Osteocyte (in vitro differentiated cells): ENCODE measurements at regions not wholly inside any gene's neighbourhood (a gene's known extent, or its start where the extent isn't known, plus 50 kb on each side); places are given as distances from the start of the nearest gene placed in this dataset.

Experiments used
- DNase-seq: peaks from one replicate; pipeline ENCODE4 v3.0.0; 2021; ENCODE audit warnings: mixed read lengths; ENCODE audit not compliant: unreplicated experiment; ENCODE audit errors: extremely low spot score
- H3K27ac Mint-ChIP-seq: one replicate; pipeline ENCODE4 v1.8.0; 2021; ENCODE audit warnings: mild to moderate bottlenecking, mixed read lengths; ENCODE audit not compliant: unreplicated experiment
- H3K27me3 Mint-ChIP-seq: one replicate; pipeline ENCODE4 v1.8.0; 2021; ENCODE audit warnings: mixed read lengths; ENCODE audit not compliant: unreplicated experiment
- H3K36me3 Mint-ChIP-seq: one replicate; pipeline ENCODE4 v1.8.0; 2021; ENCODE audit warnings: mixed read lengths; ENCODE audit not compliant: unreplicated experiment
- H3K4me1 Mint-ChIP-seq: one replicate; pipeline ENCODE4 v1.8.0; 2021; ENCODE audit warnings: mixed read lengths; ENCODE audit not compliant: unreplicated experiment
- H3K4me3 Mint-ChIP-seq: one replicate; pipeline ENCODE4 v1.8.0; 2021; ENCODE audit warnings: mild to moderate bottlenecking, moderate library complexity, mixed read lengths; ENCODE audit not compliant: unreplicated experiment
- H3K9me3 Mint-ChIP-seq: one replicate; pipeline ENCODE4 v1.8.0; 2021; ENCODE audit warnings: mixed read lengths; ENCODE audit not compliant: unreplicated experiment
- TF ChIP-seq, protein P1 (sequence below): fragments of 200-600 bp; sonication (generic); IDR thresholded peaks from 2 replicates; pipeline ENCODE4 v1.5.0; 2021; ENCODE audit warnings: antibody characterized with exemption, mild to moderate bottlenecking, moderate library complexity

- Mint-ChIP-seq H3K27me3 (peaks cover 14% of the 10 kb centered on the region), H3K36me3 (no peaks in the 10 kb centered on the region), H3K4me3 (no peak overlapping the region), H3K27ac (no peak overlapping the region), H3K4me1 (peaks cover 9% of the 10 kb centered on the region), H3K9me3 (peaks cover 15% of the 10 kb centered on the region)
- TF ChIP-seq, protein P1, sequence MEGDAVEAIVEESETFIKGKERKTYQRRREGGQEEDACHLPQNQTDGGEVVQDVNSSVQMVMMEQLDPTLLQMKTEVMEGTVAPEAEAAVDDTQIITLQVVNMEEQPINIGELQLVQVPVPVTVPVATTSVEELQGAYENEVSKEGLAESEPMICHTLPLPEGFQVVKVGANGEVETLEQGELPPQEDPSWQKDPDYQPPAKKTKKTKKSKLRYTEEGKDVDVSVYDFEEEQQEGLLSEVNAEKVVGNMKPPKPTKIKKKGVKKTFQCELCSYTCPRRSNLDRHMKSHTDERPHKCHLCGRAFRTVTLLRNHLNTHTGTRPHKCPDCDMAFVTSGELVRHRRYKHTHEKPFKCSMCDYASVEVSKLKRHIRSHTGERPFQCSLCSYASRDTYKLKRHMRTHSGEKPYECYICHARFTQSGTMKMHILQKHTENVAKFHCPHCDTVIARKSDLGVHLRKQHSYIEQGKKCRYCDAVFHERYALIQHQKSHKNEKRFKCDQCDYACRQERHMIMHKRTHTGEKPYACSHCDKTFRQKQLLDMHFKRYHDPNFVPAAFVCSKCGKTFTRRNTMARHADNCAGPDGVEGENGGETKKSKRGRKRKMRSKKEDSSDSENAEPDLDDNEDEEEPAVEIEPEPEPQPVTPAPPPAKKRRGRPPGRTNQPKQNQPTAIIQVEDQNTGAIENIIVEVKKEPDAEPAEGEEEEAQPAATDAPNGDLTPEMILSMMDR: no peak
- no peak for DNase-seq
Measured at GRCh38 chr10:76784076-76784475, 853.5 kb downstream of the KCNMA1 start.

DNA sequence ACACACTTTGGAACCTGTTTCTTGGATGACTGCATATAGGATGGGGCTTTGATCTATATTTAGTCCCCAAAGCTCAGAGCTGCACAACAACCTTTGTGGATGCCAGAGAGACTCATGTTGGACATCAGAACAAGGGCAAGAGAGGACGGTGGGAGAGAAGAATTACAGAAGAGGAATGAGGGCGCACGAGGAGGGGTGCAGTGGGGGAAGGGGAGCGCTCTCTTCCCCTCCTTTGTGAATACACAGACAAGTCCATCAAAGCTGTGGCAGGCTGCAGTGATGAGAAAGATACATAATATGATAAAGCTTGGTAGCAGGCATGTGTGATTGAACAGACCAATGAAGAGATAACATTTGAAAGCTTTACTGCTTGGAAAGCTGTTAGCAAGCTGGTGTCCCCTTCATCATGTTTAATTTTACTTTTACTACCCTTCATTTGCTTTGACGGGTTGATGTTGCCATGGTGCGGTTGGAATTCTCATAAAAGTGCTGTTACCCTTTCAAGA, 857.8 kb downstream of the KCNMA1 start:
- no peak for DNase-seq
- Mint-ChIP-seq H3K27ac (no peak overlapping the region), H3K4me1 (peaks cover 13% of the 10 kb centered on the region), H3K9me3 (peaks cover 12% of the 10 kb centered on the region), H3K27me3 (peaks cover 6% of the 10 kb centered on the region), H3K4me3 (no peak overlapping the region), H3K36me3 (no peaks in the 10 kb centered on the region)
- TF ChIP-seq, protein P1: no peak

- TF ChIP-seq, protein P1: peak; percentile 41
- Mint-ChIP-seq H3K27ac (peak overlapping the region; percentile 31), H3K4me1 (peaks cover 13% of the 10 kb centered on the region), H3K4me3 (no peak overlapping the region), H3K9me3 (peaks cover 15% of the 10 kb centered on the region), H3K36me3 (no peaks in the 10 kb centered on the region), H3K27me3 (peaks cover 6% of the 10 kb centered on the region)
- DNase-seq: no peak
Measured at GRCh38 chr10:76778914-76779795, 858.5 kb downstream of the KCNMA1 start.

- H3K27ac Mint-ChIP-seq: no peak overlapping the region
- no peak for DNase-seq
- no peak overlapping the region for H3K4me3 Mint-ChIP-seq
- H3K36me3 Mint-ChIP-seq: peaks cover 2% of the 10 kb centered on the region
- TF ChIP-seq, protein P1: no peak
- peaks cover 13% of the 10 kb centered on the region for H3K4me1 Mint-ChIP-seq
- peaks cover 6% of the 10 kb centered on the region for H3K27me3 Mint-ChIP-seq
- peaks cover 10% of the 10 kb centered on the region for H3K9me3 Mint-ChIP-seq
Measured at GRCh38 chr10:76774987-76775603, 862.5 kb downstream of the KCNMA1 start.

DNA sequence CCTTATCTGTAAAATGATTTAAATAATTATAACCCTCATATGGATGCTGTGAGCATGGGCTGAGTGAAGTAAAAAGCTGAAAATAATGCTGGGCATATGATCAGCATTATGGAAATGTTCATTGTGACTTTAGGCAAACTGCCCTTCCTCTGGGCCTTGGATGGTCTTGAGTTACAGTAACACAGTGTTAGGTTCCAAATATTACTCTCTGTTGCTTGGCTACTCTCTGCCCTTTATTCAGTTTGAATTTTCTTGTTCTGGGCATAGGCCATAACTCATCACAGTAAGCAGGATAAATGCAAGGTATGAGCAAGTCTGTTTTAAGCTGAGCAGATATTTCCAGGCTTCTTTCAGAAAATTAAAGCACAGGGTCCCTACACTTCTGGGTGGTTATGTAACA, 868.0 kb downstream of the KCNMA1 start:
- TF ChIP-seq, protein P1: no peak
- Mint-ChIP-seq H3K4me1 (no peaks in the 10 kb centered on the region), H3K27me3 (no peaks in the 10 kb centered on the region), H3K9me3 (peaks cover 16% of the 10 kb centered on the region), H3K36me3 (peaks cover 2% of the 10 kb centered on the region), H3K4me3 (no peak overlapping the region), H3K27ac (no peak overlapping the region)
- no peak for DNase-seq
